Dermis blood vessel endothelial cell (primary cell): ENCODE measurements at regions not wholly inside any gene's neighbourhood (a gene's known extent, or its start where the extent isn't known, plus 50 kb on each side); places are given as distances from the start of the nearest gene placed in this dataset.
A peak's percentile ranks its signal among the peaks of the same experiment; 100 is the strongest.
"Not testable (repeated sequence)": the region's sequence is repeated elsewhere in the genome, so short reads cannot be mapped to it uniquely, and the experiment has no call there.

Experiments
- DNase-seq: peaks from one replicate; pipeline ENCODE4 v3.0.0; 2010

GRCh38 chr12:124651516-124652273 is 84.3 kb upstream of the NCOR2 start:
- DNase-seq: peak; percentile 66

GRCh38 chr12:124650912-124651311 is 83.5 kb upstream of the NCOR2 start:
- peak; percentile 27 for DNase-seq

GRCh38 chr12:124648710-124649384 is 81.4 kb upstream of the NCOR2 start:
- no peak for DNase-seq

- DNase-seq: no peak
Measured at GRCh38 chr12:124647316-124647715, 79.9 kb upstream of the NCOR2 start.

GRCh38 chr12:124646385-124647230 is 79.2 kb upstream of the NCOR2 start:
- DNase-seq: no peak

GRCh38 chr12:124645530-124646244 is 78.3 kb upstream of the NCOR2 start:
- no peak for DNase-seq

GRCh38 chr12:124643768-124644167 is 76.4 kb upstream of the NCOR2 start:
- DNase-seq: not testable (repeated sequence)

GRCh38 chr12:124642105-124642504 is 74.7 kb upstream of the NCOR2 start:
- no peak for DNase-seq

- DNase-seq: no peak
Measured at GRCh38 chr12:124641591-124641990, 74.2 kb upstream of the NCOR2 start.

- peak; percentile 32 for DNase-seq
Measured at GRCh38 chr12:124640056-124640455, 72.6 kb upstream of the NCOR2 start.

GRCh38 chr12:124639122-124639806 is 71.9 kb upstream of the NCOR2 start:
- no peak for DNase-seq

GRCh38 chr12:124637581-124637981 is 70.2 kb upstream of the NCOR2 start:
- DNase-seq: no peak

GRCh38 chr12:124637163-124637562 is 69.8 kb upstream of the NCOR2 start:
- no peak for DNase-seq

- DNase-seq: no peak
Measured at GRCh38 chr12:124636138-124636978, 68.9 kb upstream of the NCOR2 start.

- DNase-seq: no peak
Measured at GRCh38 chr12:124635316-124635715, 67.9 kb upstream of the NCOR2 start.

- DNase-seq: no peak
Measured at GRCh38 chr12:124633365-124634362, 66.3 kb upstream of the NCOR2 start.

- DNase-seq: no peak
Measured at GRCh38 chr12:124632519-124632984, 65.1 kb upstream of the NCOR2 start.

GRCh38 chr12:124631681-124632256 is 64.4 kb upstream of the NCOR2 start:
- no peak for DNase-seq

GRCh38 chr12:124630791-124631313 is 63.4 kb upstream of the NCOR2 start:
- no peak for DNase-seq
